ENCODE measurements at regions not wholly inside any gene's neighbourhood (a gene's known extent, or its start where the extent isn't known, plus 50 kb on each side); places are given as distances from the start of the nearest gene placed in this dataset.

GRCh38 chr9:105932276-105932675 is 237.9 kb downstream of the TMEM38B start:
- Histone ChIP-seq H3K36me3 (replicated peaks; ENCODE audit: insufficient read depth, low read length) (no peaks in the 10 kb centered on the region), H3K4me3 (ENCODE audit: low read length) (no peak overlapping the region), H4K20me1 (ENCODE audit: insufficient read depth, low read length) (no peaks in the 10 kb centered on the region), H3F3A (ENCODE audit: insufficient read depth, low read length) (no peaks in the 10 kb centered on the region), H3K27me3 (replicated peaks; ENCODE audit: insufficient read depth, low read length) (no peaks in the 10 kb centered on the region), H3K79me2 (ENCODE audit: low read length) (no peaks in the 10 kb centered on the region), H3K4me2 (ENCODE audit: low read depth, low read length) (no peak overlapping the region), H3K9me3 (replicated peaks; ENCODE audit: insufficient read depth, low read length) (no peaks in the 10 kb centered on the region), H3K9ac (ENCODE audit: low read length) (no peak overlapping the region), H2AFZ (ENCODE audit: low read length) (no peak overlapping the region), H3K9me2 (replicated peaks; ENCODE audit: insufficient read depth, low read length) (no peaks in the 10 kb centered on the region), H3K4me1 (ENCODE audit: low read length) (no peaks in the 10 kb centered on the region), H3K27ac (ENCODE audit: low read length) (no peak overlapping the region)
- no peak for TF ChIP-seq CTCF (IDR thresholded peaks at IDR 0.05; ENCODE audit: low read length)
- TF ChIP-seq EZH2 (optimal IDR thresholded peaks at IDR 0.05; ENCODE audit: low read depth, low read length) = no peak
- no peak for TF ChIP-seq EZH2phosphoT487 (IDR thresholded peaks at IDR 0.05; ENCODE audit: low read length)
- no peak for DNase-seq

- DNase-seq = no peak
- Histone ChIP-seq H3K9me3 (replicated peaks; ENCODE audit: insufficient read depth, low read length) (no peaks in the 10 kb centered on the region), H3K79me2 (ENCODE audit: low read length) (no peaks in the 10 kb centered on the region), H3K27ac (ENCODE audit: low read length) (no peak overlapping the region), H4K20me1 (ENCODE audit: insufficient read depth, low read length) (no peaks in the 10 kb centered on the region), H3K4me3 (ENCODE audit: low read length) (no peak overlapping the region), H3K36me3 (replicated peaks; ENCODE audit: insufficient read depth, low read length) (no peaks in the 10 kb centered on the region), H3K9ac (ENCODE audit: low read length) (no peak overlapping the region), H3K27me3 (replicated peaks; ENCODE audit: insufficient read depth, low read length) (no peaks in the 10 kb centered on the region), H2AFZ (ENCODE audit: low read length) (no peak overlapping the region), H3K4me1 (ENCODE audit: low read length) (no peaks in the 10 kb centered on the region), H3K9me2 (replicated peaks; ENCODE audit: insufficient read depth, low read length) (no peaks in the 10 kb centered on the region), H3F3A (ENCODE audit: insufficient read depth, low read length) (no peaks in the 10 kb centered on the region), H3K4me2 (ENCODE audit: low read depth, low read length) (no peak overlapping the region)
- no peak for TF ChIP-seq CTCF (IDR thresholded peaks at IDR 0.05; ENCODE audit: low read length)
- no peak for TF ChIP-seq EZH2phosphoT487 (IDR thresholded peaks at IDR 0.05; ENCODE audit: low read length)
- TF ChIP-seq EZH2 (optimal IDR thresholded peaks at IDR 0.05; ENCODE audit: low read depth, low read length) = no peak
Observed at GRCh38 chr9:105950448-105950847, 256.1 kb downstream of the TMEM38B start.

- no peak for TF ChIP-seq CTCF (IDR thresholded peaks at IDR 0.05; ENCODE audit: low read length)
- no peak for TF ChIP-seq EZH2phosphoT487 (IDR thresholded peaks at IDR 0.05; ENCODE audit: low read length)
- no peak for TF ChIP-seq EZH2 (optimal IDR thresholded peaks at IDR 0.05; ENCODE audit: low read depth, low read length)
- no peak overlapping the region for H3K27ac ChIP-seq (ENCODE audit: low read length)
Observed at GRCh38 chr9:105950894-105951293, 256.6 kb downstream of the TMEM38B start.

More at GRCh38 chr9:105950894-105951293, 256.6 kb downstream of the TMEM38B start:
- H3K27me3 ChIP-seq (replicated peaks; ENCODE audit: insufficient read depth, low read length) = no peaks in the 10 kb centered on the region
- H3K4me2 ChIP-seq (ENCODE audit: low read depth, low read length) = no peak overlapping the region
- no peaks in the 10 kb centered on the region for H3K9me3 ChIP-seq (replicated peaks; ENCODE audit: insufficient read depth, low read length)
- H3K36me3 ChIP-seq (replicated peaks; ENCODE audit: insufficient read depth, low read length) = no peaks in the 10 kb centered on the region
- H3K4me1 ChIP-seq (ENCODE audit: low read length) = no peaks in the 10 kb centered on the region
- no peak overlapping the region for H3K4me3 ChIP-seq (ENCODE audit: low read length)
- H3K9ac ChIP-seq (ENCODE audit: low read length) = no peak overlapping the region
- H3K79me2 ChIP-seq (ENCODE audit: low read length) = no peaks in the 10 kb centered on the region
- no peak for DNase-seq
- no peak overlapping the region for H2AFZ ChIP-seq (ENCODE audit: low read length)
- H4K20me1 ChIP-seq (ENCODE audit: insufficient read depth, low read length) = no peaks in the 10 kb centered on the region
- no peaks in the 10 kb centered on the region for H3F3A ChIP-seq (ENCODE audit: insufficient read depth, low read length)
- no peaks in the 10 kb centered on the region for H3K9me2 ChIP-seq (replicated peaks; ENCODE audit: insufficient read depth, low read length)

Measured in MM.1S (cell line).